Neural crest cell (in vitro differentiated cells): ENCODE measurements at regions not wholly inside any gene's neighbourhood (a gene's known extent, or its start where the extent isn't known, plus 50 kb on each side); places are given as distances from the start of the nearest gene placed in this dataset.

Source experiments
- DNase-seq: peaks from one replicate; pipeline ENCODE4 v3.0.0; 2021; ENCODE audit warnings: low read depth, mixed read lengths, low spot score
- H3K27ac Mint-ChIP-seq: one replicate; pipeline ENCODE4 v1.8.0; 2021; ENCODE audit warnings: mild to moderate bottlenecking, mixed read lengths; ENCODE audit not compliant: unreplicated experiment
- H3K27me3 Mint-ChIP-seq: 2 replicates; pipeline ENCODE4 v1.8.0; 2021; ENCODE audit warnings: low read depth, mild to moderate bottlenecking, mixed read lengths
- H3K36me3 Mint-ChIP-seq: 2 replicates; pipeline ENCODE4 v1.8.0; 2021; ENCODE audit warnings: low read depth, mild to moderate bottlenecking, mixed read lengths
- H3K4me1 Mint-ChIP-seq: 2 replicates; pipeline ENCODE4 v1.8.0; 2021; ENCODE audit warnings: mixed read lengths
- H3K4me3 Mint-ChIP-seq: one replicate; pipeline ENCODE4 v1.8.0; 2021; ENCODE audit warnings: mild to moderate bottlenecking, mixed read lengths
- H3K9me3 Mint-ChIP-seq: 2 replicates; pipeline ENCODE4 v1.8.0; 2021; ENCODE audit warnings: mixed read lengths
- CTCF ChIP-seq: fragments of 200-600 bp; sonication (generic); conservative IDR thresholded peaks from 2 replicates; pipeline ENCODE4 v1.5.0; 2021; ENCODE audit warnings: antibody characterized with exemption, mild to moderate bottlenecking

DNA sequence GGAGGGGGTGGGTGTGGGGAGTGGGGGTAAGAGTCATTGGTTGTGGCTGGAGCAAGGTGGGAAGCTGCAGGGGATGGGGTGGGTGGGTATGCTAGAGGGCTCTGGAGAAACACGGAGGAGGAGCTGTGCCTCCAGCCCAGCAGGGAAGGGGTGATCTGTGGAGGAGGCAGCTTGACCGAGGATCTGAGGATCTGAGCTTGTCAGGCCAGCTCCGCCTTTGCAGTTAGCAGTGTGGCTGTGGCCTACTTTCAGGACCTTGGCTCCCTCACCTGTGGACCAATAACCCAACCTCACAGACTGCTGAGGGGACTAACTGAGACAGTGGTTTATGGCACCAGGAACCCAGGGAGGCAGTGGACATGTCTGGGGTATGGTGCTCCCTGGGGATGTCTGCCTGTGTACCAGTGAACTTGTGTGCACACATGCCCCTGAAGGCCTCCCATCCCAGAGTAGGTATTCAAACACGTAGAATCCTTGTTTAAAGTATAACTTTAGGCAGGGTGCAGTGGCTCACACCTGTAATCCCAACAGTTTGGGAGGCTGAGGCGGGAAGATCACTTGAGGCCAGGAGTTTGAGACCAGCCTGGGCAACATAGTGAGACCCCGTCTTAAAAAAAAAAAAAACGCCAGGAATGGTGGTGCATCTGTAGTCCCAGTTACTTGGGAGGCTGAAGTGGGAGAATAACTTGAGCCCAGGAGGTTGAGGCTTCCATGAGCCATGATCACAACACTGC is 52.5 kb upstream of the LINGO1 start:
- no peak for TF ChIP-seq CTCF
- Mint-ChIP-seq H3K4me3 (no peak overlapping the region), H3K36me3 (no peaks in the 10 kb centered on the region), H3K27ac (no peak overlapping the region), H3K4me1 (peaks cover 16% of the 10 kb centered on the region), H3K9me3 (no peaks in the 10 kb centered on the region), H3K27me3 (peaks cover 11% of the 10 kb centered on the region)
- DNase-seq = no peak

- no peaks in the 10 kb centered on the region for H3K9me3 Mint-ChIP-seq
- H3K27ac Mint-ChIP-seq = no peak overlapping the region
- DNase-seq = no peak
- no peak for TF ChIP-seq CTCF
- H3K36me3 Mint-ChIP-seq = no peaks in the 10 kb centered on the region
- H3K27me3 Mint-ChIP-seq = peaks cover 11% of the 10 kb centered on the region
- no peak overlapping the region for H3K4me3 Mint-ChIP-seq
- peaks cover 16% of the 10 kb centered on the region for H3K4me1 Mint-ChIP-seq
These were observed 51.8 kb upstream of the LINGO1 start for GRCh38 chr15:77684341-77685081.

- no peak for TF ChIP-seq CTCF
- H3K27me3 Mint-ChIP-seq = peaks cover 14% of the 10 kb centered on the region
- peaks cover 9% of the 10 kb centered on the region for H3K4me1 Mint-ChIP-seq
- H3K27ac Mint-ChIP-seq = no peak overlapping the region
- H3K36me3 Mint-ChIP-seq = no peaks in the 10 kb centered on the region
- no peak overlapping the region for H3K4me3 Mint-ChIP-seq
- no peaks in the 10 kb centered on the region for H3K9me3 Mint-ChIP-seq
- DNase-seq = no peak
These were observed 49.9 kb upstream of the LINGO1 start for GRCh38 chr15:77682564-77682963.
